BLaER1 treated with 17β-estradiol and CSF1 and Interleukin-3, amounts not matched to agents 10 nM and 100 nM (cell line): ENCODE measurements at regions not wholly inside any gene's neighbourhood (a gene's known extent, or its start where the extent isn't known, plus 50 kb on each side); places are given as distances from the start of the nearest gene placed in this dataset.

ENCODE experiments used
- H3K27ac ChIP-seq, 11 experiments: shearing (Covaris generic); formaldehyde crosslinking; 2 replicates each; pipeline ENCODE4 v1.8.1; 2022
- H3K27me3 ChIP-seq, 11 experiments: shearing (Covaris generic); formaldehyde crosslinking; 2 replicates each; pipeline ENCODE4 v1.8.1; 2022
- H3K36me3 ChIP-seq, 11 experiments: shearing (Covaris generic); formaldehyde crosslinking; 2 replicates each; pipeline ENCODE4 v1.8.1; 2022
- H3K4me1 ChIP-seq, 10 experiments: shearing (Covaris generic); formaldehyde crosslinking; 2 replicates each; pipeline ENCODE4 v1.8.1; 2022
- H3K4me2 ChIP-seq, 11 experiments: shearing (Covaris generic); formaldehyde crosslinking; 2 replicates each; pipeline ENCODE4 v1.8.1; 2022
- H3K4me3 ChIP-seq, 10 experiments: shearing (Covaris generic); formaldehyde crosslinking; 2 replicates each; pipeline ENCODE4 v1.8.1; 2022
- H3K9ac ChIP-seq, 11 experiments: shearing (Covaris generic); formaldehyde crosslinking; 2 replicates each; pipeline ENCODE4 v1.8.1; 2022
- H3K9me3 ChIP-seq, 11 experiments: shearing (Covaris generic); formaldehyde crosslinking; replicated peaks in 1 of 11; 2 replicates each; pipeline ENCODE4 v1.8.1; 2022
- H4K20me1 ChIP-seq, 11 experiments: shearing (Covaris generic); formaldehyde crosslinking; 2 replicates each; pipeline ENCODE4 v1.8.1; 2022
- Cebpa-rat ChIP-seq, 11 experiments: shearing (Covaris generic); IDR thresholded peaks; 2 replicates each; pipeline ENCODE4 v1.8.1; 2022

GRCh38 chr6:3659748-3660147, 91.8 kb downstream of the PXDC1 start:
- TF ChIP-seq Cebpa-rat (IDR thresholded peaks at IDR 0.05) = 0 out of 22 replicates have a peak, but pooled peaks of 1 of the 11 experiments have one; percentile 7
- Histone ChIP-seq H4K20me1 (no peaks in the 10 kb centered on the region), H3K27ac (no peak overlapping the region), H3K4me1 (no peaks in the 10 kb centered on the region), H3K9ac (no peak overlapping the region), H3K9me3 (no peaks in the 10 kb centered on the region), H3K36me3 (no peaks in the 10 kb centered on the region), H3K4me2 (no peak overlapping the region), H3K4me3 (no peak overlapping the region), H3K27me3 (no peaks in the 10 kb centered on the region)

- Histone ChIP-seq H3K27ac (no peak overlapping the region), H3K4me3 (no peak overlapping the region), H3K4me1 (peaks cover 0 to 6% (median 0%) of the 10 kb centered on the region in 10 experiments; a peak in 2 of 20 replicates), H4K20me1 (no peaks in the 10 kb centered on the region), H3K4me2 (no peak overlapping the region), H3K27me3 (no peaks in the 10 kb centered on the region), H3K9me3 (0 out of 22 replicates have a peak, but pooled peaks cover 0 to 5% (median 0%) of the 10 kb centered on the region in 11 experiments), H3K9ac (no peak overlapping the region), H3K36me3 (no peaks in the 10 kb centered on the region)
- no peak for TF ChIP-seq Cebpa-rat (IDR thresholded peaks at IDR 0.05)
Measured at GRCh38 chr6:3656076-3656475, 95.4 kb downstream of the PXDC1 start.

GRCh38 chr6:3654898-3655297, 96.6 kb downstream of the PXDC1 start:
- H3K4me1 ChIP-seq = peaks cover 0 to 6% (median 0%) of the 10 kb centered on the region in 10 experiments; a peak in 2 of 20 replicates
- H3K27ac ChIP-seq = no peak overlapping the region
- no peak overlapping the region for H3K9ac ChIP-seq
- TF ChIP-seq Cebpa-rat (IDR thresholded peaks at IDR 0.05) = no peak
- H4K20me1 ChIP-seq = no peaks in the 10 kb centered on the region
- H3K9me3 ChIP-seq = 0 out of 22 replicates have a peak, but pooled peaks cover 0 to 5% (median 0%) of the 10 kb centered on the region in 11 experiments
- no peak overlapping the region for H3K4me3 ChIP-seq
- no peaks in the 10 kb centered on the region for H3K36me3 ChIP-seq
- H3K4me2 ChIP-seq = no peak overlapping the region
- no peaks in the 10 kb centered on the region for H3K27me3 ChIP-seq

GRCh38 chr6:3654436-3654835, 97.1 kb downstream of the PXDC1 start:
- H3K4me2 ChIP-seq = peak overlapping the region in 2 of 11 experiments; percentile 3 to 11; a peak in 1 of 22 replicates
- 0 out of 22 replicates have a peak, but pooled peaks cover 0 to 5% (median 0%) of the 10 kb centered on the region in 11 experiments for H3K9me3 ChIP-seq
- no peak overlapping the region for H3K9ac ChIP-seq
- H4K20me1 ChIP-seq = no peaks in the 10 kb centered on the region
- H3K4me3 ChIP-seq = no peak overlapping the region
- H3K27me3 ChIP-seq = no peaks in the 10 kb centered on the region
- H3K36me3 ChIP-seq = no peaks in the 10 kb centered on the region
- no peak for TF ChIP-seq Cebpa-rat (IDR thresholded peaks at IDR 0.05)
- no peak overlapping the region for H3K27ac ChIP-seq
- H3K4me1 ChIP-seq = peaks cover 0 to 6% (median 0%) of the 10 kb centered on the region in 10 experiments; a peak in 2 of 20 replicates

GRCh38 chr6:3653528-3654070, 97.9 kb downstream of the PXDC1 start:
- H4K20me1 ChIP-seq = no peaks in the 10 kb centered on the region
- H3K27me3 ChIP-seq = no peaks in the 10 kb centered on the region
- no peak overlapping the region for H3K27ac ChIP-seq
- H3K4me3 ChIP-seq = no peak overlapping the region
- H3K4me1 ChIP-seq = peaks cover 0 to 6% (median 0%) of the 10 kb centered on the region in 10 experiments; a peak in 2 of 20 replicates
- H3K36me3 ChIP-seq = no peaks in the 10 kb centered on the region
- no peak overlapping the region for H3K9ac ChIP-seq
- no peak for TF ChIP-seq Cebpa-rat (IDR thresholded peaks at IDR 0.05)
- 0 out of 22 replicates have a peak, but pooled peaks cover 0 to 5% (median 0%) of the 10 kb centered on the region in 11 experiments for H3K9me3 ChIP-seq
- no peak overlapping the region for H3K4me2 ChIP-seq

GRCh38 chr6:3651698-3652229, 99.7 kb downstream of the PXDC1 start:
- H4K20me1 ChIP-seq = no peaks in the 10 kb centered on the region
- H3K27me3 ChIP-seq = no peaks in the 10 kb centered on the region
- H3K9ac ChIP-seq = no peak overlapping the region
- no peak overlapping the region for H3K4me2 ChIP-seq
- H3K27ac ChIP-seq = no peak overlapping the region
- H3K4me3 ChIP-seq = no peak overlapping the region
- TF ChIP-seq Cebpa-rat (IDR thresholded peaks at IDR 0.05) = no peak
- H3K9me3 ChIP-seq = 0 out of 22 replicates have a peak, but pooled peaks cover 0 to 5% (median 0%) of the 10 kb centered on the region in 11 experiments
- H3K36me3 ChIP-seq = no peaks in the 10 kb centered on the region
- peaks cover 0 to 6% (median 0%) of the 10 kb centered on the region in 10 experiments; a peak in 2 of 20 replicates for H3K4me1 ChIP-seq

GRCh38 chr6:3650959-3651697, 100.4 kb downstream of the PXDC1 start:
- 0 out of 22 replicates have a peak, but pooled peaks cover 0 to 5% (median 0%) of the 10 kb centered on the region in 11 experiments for H3K9me3 ChIP-seq

GRCh38 chr6:3650076-3650958, 101.2 kb downstream of the PXDC1 start:
- H3K36me3 ChIP-seq = no peaks in the 10 kb centered on the region
- TF ChIP-seq Cebpa-rat (IDR thresholded peaks at IDR 0.05) = no peak
- H3K9me3 ChIP-seq = 0 out of 22 replicates have a peak, but pooled peaks cover 0 to 5% (median 0%) of the 10 kb centered on the region in 11 experiments
- H3K9ac ChIP-seq = no peak overlapping the region
- H3K4me3 ChIP-seq = no peak overlapping the region
- H3K27ac ChIP-seq = no peak overlapping the region
- no peaks in the 10 kb centered on the region for H3K27me3 ChIP-seq
- no peak overlapping the region for H3K4me2 ChIP-seq
- H3K4me1 ChIP-seq = peaks cover 0 to 6% (median 0%) of the 10 kb centered on the region in 10 experiments; a peak in 2 of 20 replicates
- no peaks in the 10 kb centered on the region for H4K20me1 ChIP-seq

More at GRCh38 chr6:3650959-3651697, 100.4 kb downstream of the PXDC1 start:
- no peak overlapping the region for H3K4me2 ChIP-seq
- H3K9ac ChIP-seq = no peak overlapping the region
- H3K36me3 ChIP-seq = no peaks in the 10 kb centered on the region
- no peaks in the 10 kb centered on the region for H3K27me3 ChIP-seq
- no peaks in the 10 kb centered on the region for H4K20me1 ChIP-seq
- no peak for TF ChIP-seq Cebpa-rat (IDR thresholded peaks at IDR 0.05)
- peaks cover 0 to 6% (median 0%) of the 10 kb centered on the region in 10 experiments; a peak in 2 of 20 replicates for H3K4me1 ChIP-seq
- H3K27ac ChIP-seq = no peak overlapping the region
- H3K4me3 ChIP-seq = no peak overlapping the region
